ENCODE measurements at regions not wholly inside any gene's neighbourhood (a gene's known extent, or its start where the extent isn't known, plus 50 kb on each side); places are given as distances from the start of the nearest gene placed in this dataset.
"Not testable (repeated sequence)": the region's sequence is repeated elsewhere in the genome, so short reads cannot be mapped to it uniquely, and the experiment has no call there.

GRCh38 chr20:57092900-57093530 is 173.4 kb downstream of the BMP7 start:
- no peak for DNase-seq

DNA sequence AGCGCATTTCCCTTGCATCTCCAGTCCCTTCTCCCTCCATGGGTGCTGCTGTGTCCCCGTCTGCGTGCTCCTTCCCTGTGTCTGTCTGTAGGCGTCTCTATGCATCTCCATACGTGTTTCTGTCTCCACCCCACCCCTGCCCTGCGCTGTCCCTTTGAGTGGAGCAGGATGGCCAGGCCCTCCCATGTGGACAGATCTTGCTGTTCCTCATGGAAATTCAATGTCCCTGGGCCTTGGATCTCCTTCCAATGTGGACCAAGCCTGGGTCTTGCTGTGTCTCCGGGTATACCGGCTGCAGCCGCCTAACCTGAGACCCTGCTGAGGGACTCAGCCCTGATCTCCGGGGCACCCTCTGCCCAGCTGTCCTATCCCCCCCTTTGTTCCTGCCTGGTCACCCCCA is 172.7 kb downstream of the BMP7 start:
- no peak for DNase-seq

DNA sequence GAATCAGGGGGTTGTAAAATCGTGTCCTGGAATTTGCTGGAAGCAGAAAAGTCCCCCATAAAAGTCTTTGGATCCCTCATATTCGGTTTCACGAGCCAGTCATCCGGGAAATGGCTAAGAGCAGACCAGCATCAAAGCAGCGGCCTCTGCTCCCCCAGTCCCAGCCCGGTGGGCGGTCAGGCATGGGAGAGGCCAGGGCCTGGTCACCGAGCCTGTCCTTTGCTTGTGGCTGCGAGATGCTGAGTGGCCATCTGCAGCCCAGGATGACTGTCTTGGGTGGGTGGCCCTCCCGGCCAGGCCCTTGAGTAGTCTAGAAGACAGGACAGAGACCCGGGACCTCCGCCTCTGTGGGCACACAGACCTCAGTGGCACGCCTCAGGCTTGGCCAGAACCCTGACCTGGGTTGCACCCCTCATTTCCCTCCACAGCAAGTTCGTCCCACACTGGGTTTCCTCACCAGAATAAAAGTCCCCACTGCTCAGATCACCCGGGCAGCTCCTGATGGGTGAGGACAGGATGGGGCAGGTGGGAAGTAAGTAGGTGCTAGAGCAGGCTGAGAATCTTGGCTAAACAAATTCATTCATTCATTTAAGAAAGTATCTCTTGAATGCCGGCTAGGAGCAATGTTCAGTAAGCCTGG is 172.1 kb downstream of the BMP7 start:
- DNase-seq: no peak

DNA sequence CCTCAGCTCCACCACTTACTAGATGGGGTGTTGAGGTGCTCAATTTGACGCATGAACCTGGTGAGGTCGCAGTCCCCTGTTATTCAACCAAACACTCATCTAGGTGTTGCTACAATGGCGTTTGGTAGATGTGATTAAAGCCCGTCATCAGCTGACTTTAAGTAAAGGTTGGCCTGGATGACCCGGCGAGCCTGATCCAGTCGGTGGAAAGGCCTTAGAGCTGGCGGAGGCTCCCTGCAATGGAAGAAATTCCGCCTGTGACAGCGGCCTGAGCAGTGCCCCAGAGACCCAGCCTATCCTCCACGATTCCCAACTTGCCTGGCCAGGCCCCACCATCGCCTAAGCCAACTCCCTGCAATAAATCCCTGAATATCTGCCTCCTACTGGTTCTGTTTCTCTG is 171.4 kb downstream of the BMP7 start:
- no peak for DNase-seq

- no peak for DNase-seq
These were observed 171.0 kb downstream of the BMP7 start for GRCh38 chr20:57095426-57095825.

DNA sequence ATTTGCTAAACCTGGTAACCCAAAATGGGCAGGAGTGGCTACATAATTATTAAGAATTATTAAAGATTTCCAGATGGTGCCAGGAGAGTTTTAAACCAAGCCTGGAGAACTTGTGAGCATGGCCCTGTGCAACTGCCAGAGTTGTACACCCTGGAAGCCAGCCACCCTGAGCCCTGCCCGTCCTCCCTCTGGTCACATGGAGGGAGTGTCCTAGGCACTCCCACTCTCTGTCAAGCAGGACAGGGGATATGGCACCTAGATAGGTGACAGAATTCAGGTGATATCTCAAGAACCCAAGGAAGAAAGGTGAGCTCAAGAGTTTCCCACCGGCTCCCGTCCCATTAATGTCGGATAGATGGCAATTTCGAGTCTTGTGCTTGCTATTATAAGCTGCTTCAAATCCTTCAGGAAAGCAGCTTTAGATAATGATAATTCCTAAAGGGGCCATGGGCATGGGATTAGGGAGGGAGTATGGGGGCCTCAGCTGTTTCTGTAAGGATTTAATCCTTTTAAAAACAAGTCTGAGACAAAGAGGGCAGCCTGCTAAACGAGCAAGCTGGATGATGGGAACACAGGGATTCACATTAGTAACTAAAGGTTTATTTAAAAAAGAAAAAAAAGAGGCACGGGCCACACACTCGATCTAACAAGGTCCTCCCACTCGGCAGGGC is 169.1 kb downstream of the BMP7 start:
- DNase-seq: no peak

DNA sequence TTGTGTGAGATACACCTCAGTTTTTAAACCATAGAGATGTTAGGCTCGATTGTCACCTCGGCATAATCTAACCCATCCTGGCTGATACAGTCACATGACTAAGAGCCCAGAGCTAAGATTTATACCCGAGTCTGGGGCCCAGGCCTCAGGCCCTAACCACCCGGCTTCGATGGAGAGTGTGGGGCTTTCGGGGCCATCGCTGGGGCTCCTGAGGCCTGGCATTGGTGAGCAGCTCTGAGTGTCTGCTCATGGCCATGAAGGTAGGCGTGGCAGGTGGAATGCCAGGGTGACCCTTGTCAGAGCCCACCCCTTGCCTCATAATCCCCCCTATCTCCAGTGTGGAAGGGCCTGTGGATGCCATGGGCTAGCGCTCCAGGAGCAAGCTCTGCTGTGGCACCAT is 164.3 kb downstream of the BMP7 start:
- no peak for DNase-seq

DNA sequence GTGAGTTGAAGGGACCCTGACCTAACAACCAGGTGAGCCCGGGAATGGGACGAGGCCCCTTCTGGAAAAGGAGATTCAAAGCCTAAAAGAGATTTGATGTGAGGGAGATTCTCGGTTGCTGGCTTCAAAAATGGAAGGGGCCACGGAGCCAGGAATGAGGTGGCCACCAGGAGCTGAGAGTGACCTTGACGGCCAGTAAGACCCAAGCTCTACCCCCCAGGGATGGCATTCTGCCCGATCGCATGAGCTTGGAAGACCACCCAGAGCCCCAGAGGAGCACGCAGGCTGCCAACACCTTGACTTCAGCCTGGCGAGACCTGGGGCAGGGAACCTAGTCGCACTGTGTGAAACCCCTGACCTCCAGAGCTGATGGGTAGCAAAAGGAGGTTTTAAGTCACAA is 163.9 kb downstream of the BMP7 start:
- no peak for DNase-seq

GRCh38 chr20:57103146-57103800 is 163.2 kb downstream of the BMP7 start:
- no peak for DNase-seq

DNA sequence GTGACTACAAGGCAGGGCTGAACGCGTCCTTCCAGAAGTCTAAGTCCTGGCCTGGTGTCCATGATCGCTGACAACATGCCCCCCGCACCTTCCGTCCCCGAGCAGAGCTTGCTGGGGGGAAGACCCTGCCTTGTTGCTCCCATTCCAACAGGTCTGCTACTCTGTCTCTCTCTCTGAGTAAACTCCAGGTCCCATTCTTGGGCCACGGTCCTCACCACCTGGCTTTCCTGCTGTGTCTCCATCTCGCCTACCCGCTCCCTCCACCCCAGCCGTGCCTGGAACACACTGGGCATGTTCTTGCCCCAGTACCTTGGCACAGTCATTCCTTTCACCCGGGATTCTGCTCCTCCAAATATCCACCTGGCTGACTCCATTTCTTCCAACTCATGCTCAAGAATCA is 162.3 kb downstream of the BMP7 start:
- DNase-seq: no peak

- no peak for DNase-seq
These were observed 161.7 kb downstream of the BMP7 start for GRCh38 chr20:57104651-57105204.

DNA sequence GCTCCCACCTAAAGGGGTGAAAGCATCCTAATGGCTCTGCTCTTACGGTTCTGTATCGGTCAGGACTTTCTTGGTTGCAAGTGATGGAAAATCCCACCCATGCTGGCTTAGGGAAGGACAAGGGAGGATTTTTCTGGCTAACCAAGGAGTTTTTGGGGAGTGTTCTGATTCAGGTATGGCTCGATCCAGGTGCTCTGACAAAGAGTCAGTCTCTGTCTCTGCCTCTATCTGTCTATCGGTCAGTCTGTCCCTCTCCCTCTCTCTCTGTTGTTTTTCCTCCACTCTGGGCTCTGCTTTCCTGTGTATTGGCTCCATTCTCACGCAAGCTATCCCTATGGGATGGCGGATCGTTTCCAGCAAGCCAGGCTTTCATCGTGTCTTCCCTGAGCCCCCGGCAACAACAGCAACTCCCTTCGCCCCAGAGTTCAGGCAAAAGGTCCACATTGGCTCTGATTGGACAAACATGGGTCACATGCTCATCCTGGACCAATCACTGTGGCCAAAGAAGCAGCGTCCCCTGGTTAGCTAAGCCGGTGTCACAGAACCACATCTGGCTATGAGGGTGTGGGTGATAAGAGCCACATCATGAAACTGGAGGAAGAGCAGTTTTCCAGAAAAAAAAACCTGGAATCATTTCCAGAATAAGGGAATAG is 160.3 kb downstream of the BMP7 start:
- DNase-seq: no peak

GRCh38 chr20:57106692-57107091 is 159.7 kb downstream of the BMP7 start:
- DNase-seq: no peak

DNA sequence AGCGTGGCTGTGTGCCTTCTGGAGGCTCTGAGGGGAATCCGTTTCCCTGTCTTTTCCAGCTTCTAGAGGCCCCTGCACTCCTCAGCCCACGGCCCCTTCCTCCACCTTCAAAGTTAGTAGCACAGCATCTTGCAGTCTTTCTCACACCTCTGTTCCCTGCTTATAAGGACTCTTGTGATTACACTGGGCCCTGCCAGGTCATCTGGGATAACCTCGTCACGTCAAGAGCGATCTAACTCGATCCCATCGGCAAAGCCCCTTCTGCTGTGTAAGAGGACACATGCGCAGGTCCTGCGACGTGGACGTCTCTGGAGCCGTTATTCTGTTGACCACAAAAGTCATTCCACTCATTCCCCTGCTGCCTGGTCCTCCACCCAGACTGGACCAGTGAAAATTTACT is 159.2 kb downstream of the BMP7 start:
- DNase-seq: no peak

DNA sequence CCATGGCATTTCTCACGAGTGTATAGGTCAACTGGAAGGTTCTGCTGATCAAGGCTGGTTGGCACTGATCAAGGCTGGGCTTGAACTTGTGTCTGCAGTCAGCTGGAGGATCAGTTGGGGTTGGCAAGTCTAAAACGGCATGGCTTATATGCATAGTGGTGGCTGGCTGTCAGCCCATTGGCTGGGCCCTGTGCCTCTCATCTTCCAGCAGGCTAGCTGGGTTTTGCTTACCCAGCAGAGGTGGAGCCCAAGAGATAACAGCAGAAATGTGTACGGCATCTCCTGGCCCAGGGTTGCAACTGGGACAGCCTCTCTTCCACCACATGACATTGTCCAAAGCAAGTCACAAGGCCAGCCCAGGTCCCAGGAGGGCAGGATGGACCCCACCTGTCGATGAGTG is 158.2 kb downstream of the BMP7 start:
- no peak for DNase-seq

DNA sequence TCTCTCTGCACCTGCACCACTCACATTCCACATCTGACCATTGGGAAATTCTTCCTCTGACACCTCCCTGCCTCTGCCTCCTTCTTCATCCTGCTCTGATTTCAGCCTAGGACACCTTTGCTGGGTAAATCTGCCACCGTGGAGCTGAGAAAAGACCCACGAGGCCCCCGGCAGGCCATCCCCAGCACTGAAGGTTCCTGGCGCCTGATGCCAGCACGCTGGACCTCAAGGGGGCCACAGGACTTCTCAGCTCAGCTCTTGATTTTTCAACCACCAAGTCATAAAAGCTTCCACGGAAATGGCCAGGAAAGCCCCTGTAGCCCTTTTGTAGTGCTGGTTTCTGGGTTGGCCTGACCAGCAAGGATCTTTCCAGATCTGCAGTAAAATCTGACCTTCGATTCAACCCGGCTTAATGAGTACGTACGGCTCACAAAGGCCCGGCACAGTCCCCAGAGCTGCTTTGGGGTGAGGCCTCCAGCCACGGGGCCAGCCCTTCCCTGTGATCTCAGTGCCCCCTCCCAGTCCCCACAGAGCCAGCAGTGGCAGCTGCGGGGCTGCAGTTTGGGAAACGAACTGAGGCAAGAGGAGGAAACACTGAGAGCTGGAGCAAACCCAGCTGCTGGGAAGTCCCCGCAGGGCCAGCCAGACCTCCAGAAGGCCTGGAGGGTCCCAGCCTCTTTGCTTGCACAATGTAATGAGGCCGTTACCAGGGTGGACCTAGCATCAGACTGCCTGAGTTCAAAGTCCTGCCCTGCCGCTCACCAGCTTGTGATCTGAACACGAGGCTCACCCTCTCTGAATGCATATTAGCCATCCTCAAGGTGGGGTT is 157.5 kb downstream of the BMP7 start:
- DNase-seq: no peak

DNA sequence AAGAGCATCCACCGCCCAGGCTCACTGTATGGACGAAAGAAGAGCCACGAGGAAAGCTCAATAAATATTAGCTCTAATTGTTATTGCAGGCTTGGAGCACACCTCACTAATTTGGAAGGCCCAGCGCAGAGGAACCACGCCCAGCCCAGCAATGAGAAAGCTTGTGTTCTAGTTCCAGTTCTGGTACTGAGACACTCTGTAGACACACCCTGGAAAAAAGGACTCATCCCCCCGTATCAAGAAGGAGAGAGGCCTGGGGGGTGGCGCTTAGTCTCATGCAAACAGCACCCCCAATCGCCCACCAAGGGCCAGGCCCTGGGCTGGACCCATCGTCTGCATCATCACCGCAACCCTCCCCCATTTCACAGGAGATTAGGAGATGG is 156.9 kb downstream of the BMP7 start:
- no peak for DNase-seq

DNA sequence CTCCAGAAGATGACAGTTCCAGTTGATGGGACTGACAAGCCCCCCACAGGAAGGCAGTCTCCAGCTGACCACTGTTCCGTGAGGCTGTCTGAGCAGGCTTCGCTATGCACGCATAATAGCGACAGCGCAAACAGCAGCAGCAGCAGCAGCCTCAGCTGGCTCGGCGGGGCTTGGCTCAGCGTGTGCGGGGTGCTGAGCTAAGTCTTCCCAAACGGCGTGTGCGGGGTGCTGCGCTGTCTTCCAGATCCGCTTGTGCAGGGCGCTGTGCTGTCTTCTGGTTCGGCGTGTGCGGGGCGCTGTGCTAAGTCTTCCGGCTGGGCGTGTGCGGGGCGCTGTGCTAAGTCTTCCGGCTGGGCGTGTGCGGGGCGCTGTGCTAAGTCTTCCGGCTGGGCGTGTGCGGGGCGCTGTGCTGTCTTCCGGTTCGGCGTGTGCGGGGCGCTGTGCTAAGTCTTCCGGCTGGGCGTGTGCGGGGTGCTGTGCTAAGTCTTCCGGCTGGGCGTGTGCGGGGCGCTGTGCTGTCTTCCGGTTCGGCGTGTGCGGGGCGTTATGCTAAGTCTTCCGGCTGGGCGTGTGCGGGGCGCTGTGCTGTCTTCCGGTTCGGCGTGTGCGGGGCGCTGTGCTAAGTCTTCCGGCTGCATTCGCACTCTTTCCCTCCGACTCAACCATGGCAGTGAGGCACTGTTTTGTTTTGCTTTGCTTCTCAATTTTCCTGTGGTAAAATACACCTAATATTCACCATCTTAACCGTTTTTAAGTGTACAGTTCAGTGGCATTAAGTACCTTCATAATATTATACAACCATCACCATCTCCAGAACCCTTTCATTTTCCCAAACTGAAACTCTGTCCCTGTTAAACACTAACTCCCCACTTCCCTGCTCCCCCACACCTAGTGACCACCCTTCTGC is 156.1 kb downstream of the BMP7 start:
- not testable (repeated sequence) for DNase-seq

DNA sequence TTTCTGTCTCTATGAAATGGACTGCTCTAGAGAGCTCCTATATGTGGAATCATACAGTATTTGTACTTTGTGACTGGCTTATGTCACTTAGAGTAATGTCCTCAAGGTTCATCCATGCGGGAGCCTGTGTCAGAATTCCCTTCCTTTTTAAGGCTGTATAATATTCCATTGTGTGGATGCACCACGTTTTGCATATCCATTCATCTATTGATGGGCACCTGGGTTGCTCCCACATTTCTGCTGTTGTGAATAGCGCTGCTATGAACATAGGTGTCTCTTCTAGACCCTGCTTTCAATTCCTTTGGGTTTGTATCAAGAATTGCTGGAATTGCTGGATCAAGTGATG is 155.4 kb downstream of the BMP7 start:
- no peak for DNase-seq

GRCh38 chr20:57112448-57112847 is 154.0 kb downstream of the BMP7 start:
- DNase-seq: no peak

- DNase-seq: no peak
These were observed 152.0 kb downstream of the BMP7 start for GRCh38 chr20:57114290-57115005.

Measured in CD4-positive, alpha-beta T cell treated with Interleukin-10 for 1 hour (primary cell).